ENCODE measurements at regions not wholly inside any gene's neighbourhood (a gene's known extent, or its start where the extent isn't known, plus 50 kb on each side); places are given as distances from the start of the nearest gene placed in this dataset.

GRCh38 chr5:33282696-33283095 is 158.1 kb upstream of the TARS1 start:
- no peak for DNase-seq (ENCODE audit: low read depth, low spot score)
- no peak overlapping the region for H3K4me3 ChIP-seq (ENCODE audit: insufficient read length, low read depth)
- H3K27me3 ChIP-seq (ENCODE audit: insufficient read depth, insufficient read length), result no peaks in the 10 kb centered on the region
- H3K4me1 ChIP-seq (ENCODE audit: insufficient read depth, insufficient read length), result no peaks in the 10 kb centered on the region
- H3K9ac ChIP-seq (ENCODE audit: insufficient read length, low read depth), result no peak overlapping the region
- H3K9me3 ChIP-seq (ENCODE audit: insufficient read depth, low read length), result no peaks in the 10 kb centered on the region
- no peak for TF ChIP-seq SUZ12 (IDR thresholded peaks at IDR 0.05; ENCODE audit: extremely low read depth, insufficient read depth, insufficient read length)
- no peak for TF ChIP-seq YY1 (IDR thresholded peaks at IDR 0.05; ENCODE audit: insufficient read depth, insufficient read length)
- no peaks in the 10 kb centered on the region for H3K36me3 ChIP-seq (ENCODE audit: insufficient read depth, insufficient read length, low read length)

- Histone ChIP-seq H3K36me3 (ENCODE audit: insufficient read depth, insufficient read length, low read length) (no peaks in the 10 kb centered on the region), H3K9me3 (ENCODE audit: insufficient read depth, low read length) (no peaks in the 10 kb centered on the region)
- DNase-seq (ENCODE audit: low read depth, low spot score), result no peak
These were observed 157.5 kb upstream of the TARS1 start for GRCh38 chr5:33283243-33283642.

DNA sequence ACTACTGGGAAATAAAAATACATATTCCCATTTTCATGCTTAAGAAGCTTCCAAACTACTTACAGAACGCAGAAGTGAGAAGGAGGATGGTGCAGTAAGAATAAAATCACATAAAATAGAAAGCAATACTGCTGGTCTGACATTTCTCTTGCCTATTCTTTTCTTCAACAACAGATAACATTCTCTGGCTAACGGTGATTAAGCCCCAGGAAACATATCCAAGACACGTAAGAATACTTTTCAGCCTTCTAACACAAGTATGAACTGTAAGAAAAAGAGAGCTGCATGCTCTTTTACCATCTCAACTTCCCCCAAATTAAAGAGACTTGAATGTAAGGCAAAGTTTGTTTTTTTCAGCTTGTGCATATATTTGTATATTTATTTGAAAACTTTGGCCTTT is 156.1 kb upstream of the TARS1 start:
- Histone ChIP-seq H3K4me3 (ENCODE audit: insufficient read length, low read depth) (no peak overlapping the region), H3K9me3 (ENCODE audit: insufficient read depth, low read length) (no peaks in the 10 kb centered on the region), H3K36me3 (ENCODE audit: insufficient read depth, insufficient read length, low read length) (no peaks in the 10 kb centered on the region), H3K4me1 (ENCODE audit: insufficient read depth, insufficient read length) (no peaks in the 10 kb centered on the region), H3K27me3 (ENCODE audit: insufficient read depth, insufficient read length) (no peaks in the 10 kb centered on the region), H3K9ac (ENCODE audit: insufficient read length, low read depth) (no peak overlapping the region)
- no peak for DNase-seq (ENCODE audit: low read depth, low spot score)
- no peak for TF ChIP-seq SUZ12 (IDR thresholded peaks at IDR 0.05; ENCODE audit: extremely low read depth, insufficient read depth, insufficient read length)
- no peak for TF ChIP-seq ZNF274 (IDR thresholded peaks at IDR 0.05; ENCODE audit: low read depth, low read length)
- TF ChIP-seq YY1 (IDR thresholded peaks at IDR 0.05; ENCODE audit: insufficient read depth, insufficient read length), result no peak

More at GRCh38 chr5:33283243-33283642, 157.5 kb upstream of the TARS1 start:
- H3K27me3 ChIP-seq (ENCODE audit: insufficient read depth, insufficient read length), result no peaks in the 10 kb centered on the region
- H3K4me1 ChIP-seq (ENCODE audit: insufficient read depth, insufficient read length), result no peaks in the 10 kb centered on the region
- no peak overlapping the region for H3K9ac ChIP-seq (ENCODE audit: insufficient read length, low read depth)
- TF ChIP-seq YY1 (IDR thresholded peaks at IDR 0.05; ENCODE audit: insufficient read depth, insufficient read length) (no peak), ZNF274 (IDR thresholded peaks at IDR 0.05; ENCODE audit: low read depth, low read length) (no peak), SUZ12 (IDR thresholded peaks at IDR 0.05; ENCODE audit: extremely low read depth, insufficient read depth, insufficient read length) (no peak)
- H3K4me3 ChIP-seq (ENCODE audit: insufficient read length, low read depth), result no peak overlapping the region

GRCh38 chr5:33287242-33287641 is 153.5 kb upstream of the TARS1 start:
- H3K36me3 ChIP-seq (ENCODE audit: insufficient read depth, insufficient read length, low read length), result no peaks in the 10 kb centered on the region
- no peak for TF ChIP-seq ZNF274 (IDR thresholded peaks at IDR 0.05; ENCODE audit: low read depth, low read length)
- no peak for TF ChIP-seq SUZ12 (IDR thresholded peaks at IDR 0.05; ENCODE audit: extremely low read depth, insufficient read depth, insufficient read length)
- no peak for TF ChIP-seq YY1 (IDR thresholded peaks at IDR 0.05; ENCODE audit: insufficient read depth, insufficient read length)
- no peak overlapping the region for H3K9ac ChIP-seq (ENCODE audit: insufficient read length, low read depth)
- no peak overlapping the region for H3K4me3 ChIP-seq (ENCODE audit: insufficient read length, low read depth)
- no peak for DNase-seq (ENCODE audit: low read depth, low spot score)
- H3K4me1 ChIP-seq (ENCODE audit: insufficient read depth, insufficient read length), result no peaks in the 10 kb centered on the region
- H3K9me3 ChIP-seq (ENCODE audit: insufficient read depth, low read length), result no peaks in the 10 kb centered on the region; the same call in 1 of the 2 replicates
- H3K27me3 ChIP-seq (ENCODE audit: insufficient read depth, insufficient read length), result no peaks in the 10 kb centered on the region

DNA sequence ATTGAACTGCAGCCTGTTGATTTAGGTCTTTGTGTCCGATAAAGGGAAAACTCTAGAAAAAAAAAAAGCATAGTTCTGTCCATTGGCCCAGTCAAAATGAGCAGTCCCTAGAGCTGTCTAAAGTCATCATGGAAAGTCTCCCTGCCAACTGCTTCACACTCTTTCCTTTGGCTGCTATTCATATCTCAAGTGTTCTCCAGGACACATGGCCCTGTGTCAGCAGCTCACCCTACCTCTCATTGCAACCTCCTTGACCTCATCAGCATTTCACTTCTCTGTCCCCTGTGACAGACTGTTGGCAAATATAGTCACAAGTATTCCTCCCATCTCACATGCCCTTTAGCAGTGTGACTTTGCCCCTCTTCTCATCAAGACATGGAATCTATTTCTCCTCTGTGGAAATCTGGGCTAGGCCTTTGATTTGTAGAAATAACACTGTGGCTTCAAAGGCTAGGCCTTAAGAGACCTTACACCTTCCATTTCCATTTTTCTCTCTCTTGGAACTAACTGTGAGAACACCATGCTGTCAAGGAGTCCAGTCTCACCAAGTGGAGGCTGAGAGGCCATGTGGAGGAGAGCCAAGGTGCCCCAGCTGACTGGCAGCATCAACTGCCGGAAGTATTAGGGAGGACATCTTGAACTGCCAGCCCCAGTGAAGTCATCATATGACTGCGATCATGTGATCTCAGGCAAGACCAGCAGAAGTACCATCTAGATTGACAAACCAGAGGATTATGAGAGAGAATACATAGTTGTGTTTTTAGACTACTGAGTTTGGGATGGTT is 149.4 kb upstream of the TARS1 start:
- no peak for DNase-seq (ENCODE audit: low read depth, low spot score)
- H3K9ac ChIP-seq (ENCODE audit: insufficient read length, low read depth), result no peak overlapping the region
- TF ChIP-seq SUZ12 (IDR thresholded peaks at IDR 0.05; ENCODE audit: extremely low read depth, insufficient read depth, insufficient read length), result no peak
- no peak for TF ChIP-seq YY1 (IDR thresholded peaks at IDR 0.05; ENCODE audit: insufficient read depth, insufficient read length)
- TF ChIP-seq ZNF274 (IDR thresholded peaks at IDR 0.05; ENCODE audit: low read depth, low read length), result no peak
- no peaks in the 10 kb centered on the region for H3K36me3 ChIP-seq (ENCODE audit: insufficient read depth, insufficient read length, low read length)
- no peak overlapping the region for H3K4me3 ChIP-seq (ENCODE audit: insufficient read length, low read depth)
- no peaks in the 10 kb centered on the region; the same call in 1 of the 2 replicates for H3K9me3 ChIP-seq (ENCODE audit: insufficient read depth, low read length)
- H3K4me1 ChIP-seq (ENCODE audit: insufficient read depth, insufficient read length), result no peaks in the 10 kb centered on the region
- no peaks in the 10 kb centered on the region for H3K27me3 ChIP-seq (ENCODE audit: insufficient read depth, insufficient read length)

DNA sequence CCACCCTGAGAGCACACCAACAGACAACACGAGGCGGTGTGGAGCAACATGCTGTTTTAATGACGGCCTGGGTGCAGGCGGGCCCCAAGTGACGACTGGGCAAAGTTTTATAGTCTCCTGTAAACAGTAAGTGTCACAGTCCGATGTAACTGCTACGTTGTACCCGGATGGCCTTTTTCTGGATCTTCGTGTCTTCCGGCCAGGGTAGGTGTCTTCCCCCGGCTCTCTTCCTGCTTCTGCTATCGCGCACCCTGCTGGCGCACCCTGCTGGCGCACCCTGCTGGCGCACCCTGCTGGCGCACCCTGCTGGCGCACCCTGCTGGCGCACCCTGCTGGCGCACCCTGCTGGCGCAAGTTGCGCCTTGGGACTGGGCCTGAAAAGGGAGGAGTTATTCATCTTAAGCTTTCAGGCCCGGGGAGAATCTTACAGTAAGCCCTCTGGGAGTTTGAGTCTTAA is 143.0 kb upstream of the TARS1 start:
- H3K9ac ChIP-seq (ENCODE audit: insufficient read length, low read depth), result no peak overlapping the region
- H3K36me3 ChIP-seq (ENCODE audit: insufficient read depth, insufficient read length, low read length), result no peaks in the 10 kb centered on the region
- H3K27me3 ChIP-seq (ENCODE audit: insufficient read depth, insufficient read length), result no peaks in the 10 kb centered on the region
- no peak for TF ChIP-seq YY1 (IDR thresholded peaks at IDR 0.05; ENCODE audit: insufficient read depth, insufficient read length)
- H3K4me3 ChIP-seq (ENCODE audit: insufficient read length, low read depth), result no peak overlapping the region
- DNase-seq (ENCODE audit: low read depth, low spot score), result no peak
- no peaks in the 10 kb centered on the region for H3K9me3 ChIP-seq (ENCODE audit: insufficient read depth, low read length)
- no peaks in the 10 kb centered on the region for H3K4me1 ChIP-seq (ENCODE audit: insufficient read depth, insufficient read length)

- H3K9me3 ChIP-seq (ENCODE audit: insufficient read depth, low read length), result no peaks in the 10 kb centered on the region
- H3K9ac ChIP-seq (ENCODE audit: insufficient read length, low read depth), result no peak overlapping the region
- H3K27me3 ChIP-seq (ENCODE audit: insufficient read depth, insufficient read length), result no peaks in the 10 kb centered on the region
- H3K4me3 ChIP-seq (ENCODE audit: insufficient read length, low read depth), result no peak overlapping the region
- no peaks in the 10 kb centered on the region for H3K36me3 ChIP-seq (ENCODE audit: insufficient read depth, insufficient read length, low read length)
- H3K4me1 ChIP-seq (ENCODE audit: insufficient read depth, insufficient read length), result no peaks in the 10 kb centered on the region
- DNase-seq (ENCODE audit: low read depth, low spot score), result no peak
- TF ChIP-seq YY1 (IDR thresholded peaks at IDR 0.05; ENCODE audit: insufficient read depth, insufficient read length) (no peak), SUZ12 (IDR thresholded peaks at IDR 0.05; ENCODE audit: extremely low read depth, insufficient read depth, insufficient read length) (no peak), ZNF274 (IDR thresholded peaks at IDR 0.05; ENCODE audit: low read depth, low read length) (no peak)
These were observed 141.1 kb upstream of the TARS1 start for GRCh38 chr5:33299621-33300208.
